ENCODE measurements at regions not wholly inside any gene's neighbourhood (a gene's known extent, or its start where the extent isn't known, plus 50 kb on each side); places are given as distances from the start of the nearest gene placed in this dataset.

GRCh38 chr17:14840616-14841231 is 424.4 kb downstream of the PMP22 start:
- H3K36me3 ChIP-seq (ENCODE audit: insufficient read depth, low read length), result no peaks in the 10 kb centered on the region
- H3K9ac ChIP-seq (ENCODE audit: low read length), result no peak overlapping the region
- H3K27me3 ChIP-seq (ENCODE audit: control insufficient read depth in 1 of 2, insufficient read depth in 2 of 2, low read length in 2 of 2), result no peaks in the 10 kb centered on the region

GRCh38 chr17:14838567-14838966 is 426.6 kb downstream of the PMP22 start:
- no peaks in the 10 kb centered on the region for H3K27me3 ChIP-seq (ENCODE audit: control insufficient read depth in 1 of 2, insufficient read depth in 2 of 2, low read length in 2 of 2)

More at GRCh38 chr17:14840616-14841231, 424.4 kb downstream of the PMP22 start:
- Histone ChIP-seq H3K27ac (ENCODE audit: low read depth, low read length) (no peak overlapping the region), H3K4me3 (ENCODE audit: low read depth in 1 of 2, low read length in 2 of 2) (no peak overlapping the region), H3K4me1 (ENCODE audit: insufficient read depth, low read length) (no peaks in the 10 kb centered on the region), H3K9me3 (ENCODE audit: low read length) (no peaks in the 10 kb centered on the region)

GRCh38 chr17:14833201-14833785 is 431.8 kb downstream of the PMP22 start:
- no peak overlapping the region for H3K27ac ChIP-seq (ENCODE audit: low read depth, low read length)
- H3K4me3 ChIP-seq (ENCODE audit: low read depth in 1 of 2, low read length in 2 of 2), result no peak overlapping the region
- no peaks in the 10 kb centered on the region for H3K27me3 ChIP-seq (ENCODE audit: control insufficient read depth in 1 of 2, insufficient read depth in 2 of 2, low read length in 2 of 2)
- H3K36me3 ChIP-seq (ENCODE audit: insufficient read depth, low read length), result no peaks in the 10 kb centered on the region
- H3K9me3 ChIP-seq (ENCODE audit: low read length), result no peaks in the 10 kb centered on the region
- H3K4me1 ChIP-seq (ENCODE audit: insufficient read depth, low read length), result no peaks in the 10 kb centered on the region
- H3K9ac ChIP-seq (ENCODE audit: low read length), result no peak overlapping the region

More at GRCh38 chr17:14838567-14838966, 426.6 kb downstream of the PMP22 start:
- Histone ChIP-seq H3K9ac (ENCODE audit: low read length) (no peak overlapping the region), H3K4me3 (ENCODE audit: low read depth in 1 of 2, low read length in 2 of 2) (no peak overlapping the region), H3K4me1 (ENCODE audit: insufficient read depth, low read length) (no peaks in the 10 kb centered on the region), H3K27ac (ENCODE audit: low read depth, low read length) (no peak overlapping the region), H3K9me3 (ENCODE audit: low read length) (no peaks in the 10 kb centered on the region), H3K36me3 (ENCODE audit: insufficient read depth, low read length) (no peaks in the 10 kb centered on the region)

GRCh38 chr17:14831491-14831890 is 433.6 kb downstream of the PMP22 start:
- Histone ChIP-seq H3K9me3 (ENCODE audit: low read length) (no peaks in the 10 kb centered on the region), H3K27ac (ENCODE audit: low read depth, low read length) (no peak overlapping the region), H3K36me3 (ENCODE audit: insufficient read depth, low read length) (no peaks in the 10 kb centered on the region), H3K4me3 (ENCODE audit: low read depth in 1 of 2, low read length in 2 of 2) (no peak overlapping the region), H3K9ac (ENCODE audit: low read length) (no peak overlapping the region), H3K27me3 (ENCODE audit: control insufficient read depth in 1 of 2, insufficient read depth in 2 of 2, low read length in 2 of 2) (no peaks in the 10 kb centered on the region), H3K4me1 (ENCODE audit: insufficient read depth, low read length) (peaks cover 12% of the 10 kb centered on the region)

- H3K36me3 ChIP-seq (ENCODE audit: insufficient read depth, low read length), result no peaks in the 10 kb centered on the region
- no peak overlapping the region for H3K27ac ChIP-seq (ENCODE audit: low read depth, low read length)
- H3K9me3 ChIP-seq (ENCODE audit: low read length), result no peaks in the 10 kb centered on the region
- peaks cover 12% of the 10 kb centered on the region for H3K4me1 ChIP-seq (ENCODE audit: insufficient read depth, low read length)
- H3K27me3 ChIP-seq (ENCODE audit: control insufficient read depth in 1 of 2, insufficient read depth in 2 of 2, low read length in 2 of 2), result no peaks in the 10 kb centered on the region
- H3K9ac ChIP-seq (ENCODE audit: low read length), result no peak overlapping the region
- H3K4me3 ChIP-seq (ENCODE audit: low read depth in 1 of 2, low read length in 2 of 2), result no peak overlapping the region
These were observed 437.7 kb downstream of the PMP22 start for GRCh38 chr17:14827396-14827919.

GRCh38 chr17:14826358-14826757 is 438.8 kb downstream of the PMP22 start:
- no peak overlapping the region for H3K4me3 ChIP-seq (ENCODE audit: low read depth in 1 of 2, low read length in 2 of 2)
- peaks cover 12% of the 10 kb centered on the region for H3K4me1 ChIP-seq (ENCODE audit: insufficient read depth, low read length)
- no peak overlapping the region for H3K9ac ChIP-seq (ENCODE audit: low read length)
- H3K36me3 ChIP-seq (ENCODE audit: insufficient read depth, low read length), result no peaks in the 10 kb centered on the region
- no peak overlapping the region for H3K27ac ChIP-seq (ENCODE audit: low read depth, low read length)
- no peaks in the 10 kb centered on the region for H3K9me3 ChIP-seq (ENCODE audit: low read length)
- H3K27me3 ChIP-seq (ENCODE audit: control insufficient read depth in 1 of 2, insufficient read depth in 2 of 2, low read length in 2 of 2), result no peaks in the 10 kb centered on the region

GRCh38 chr17:14818469-14818868 is 446.7 kb downstream of the PMP22 start:
- Histone ChIP-seq H3K27me3 (ENCODE audit: control insufficient read depth in 1 of 2, insufficient read depth in 2 of 2, low read length in 2 of 2) (no peaks in the 10 kb centered on the region), H3K27ac (ENCODE audit: low read depth, low read length) (no peak overlapping the region), H3K9ac (ENCODE audit: low read length) (no peak overlapping the region), H3K4me3 (ENCODE audit: low read depth in 1 of 2, low read length in 2 of 2) (no peak overlapping the region), H3K36me3 (ENCODE audit: insufficient read depth, low read length) (no peaks in the 10 kb centered on the region), H3K4me1 (ENCODE audit: insufficient read depth, low read length) (no peaks in the 10 kb centered on the region), H3K9me3 (ENCODE audit: low read length) (no peaks in the 10 kb centered on the region)

GRCh38 chr17:14815079-14815478 is 450.0 kb downstream of the PMP22 start:
- no peaks in the 10 kb centered on the region for H3K36me3 ChIP-seq (ENCODE audit: insufficient read depth, low read length)
- H3K9ac ChIP-seq (ENCODE audit: low read length), result no peak overlapping the region
- H3K27ac ChIP-seq (ENCODE audit: low read depth, low read length), result no peak overlapping the region
- H3K4me3 ChIP-seq (ENCODE audit: low read depth in 1 of 2, low read length in 2 of 2), result no peak overlapping the region
- no peaks in the 10 kb centered on the region for H3K4me1 ChIP-seq (ENCODE audit: insufficient read depth, low read length)
- H3K9me3 ChIP-seq (ENCODE audit: low read length), result no peaks in the 10 kb centered on the region
- no peaks in the 10 kb centered on the region for H3K27me3 ChIP-seq (ENCODE audit: control insufficient read depth in 1 of 2, insufficient read depth in 2 of 2, low read length in 2 of 2)

GRCh38 chr17:14813649-14814370 is 451.3 kb downstream of the PMP22 start:
- H3K36me3 ChIP-seq (ENCODE audit: insufficient read depth, low read length), result no peaks in the 10 kb centered on the region
- no peaks in the 10 kb centered on the region for H3K4me1 ChIP-seq (ENCODE audit: insufficient read depth, low read length)
- no peaks in the 10 kb centered on the region for H3K27me3 ChIP-seq (ENCODE audit: control insufficient read depth in 1 of 2, insufficient read depth in 2 of 2, low read length in 2 of 2)
- no peaks in the 10 kb centered on the region for H3K9me3 ChIP-seq (ENCODE audit: low read length)
- no peak overlapping the region for H3K4me3 ChIP-seq (ENCODE audit: low read depth in 1 of 2, low read length in 2 of 2)
- H3K9ac ChIP-seq (ENCODE audit: low read length), result no peak overlapping the region
- H3K27ac ChIP-seq (ENCODE audit: low read depth, low read length), result no peak overlapping the region

- Histone ChIP-seq H3K4me1 (ENCODE audit: insufficient read depth, low read length) (no peaks in the 10 kb centered on the region), H3K4me3 (ENCODE audit: low read depth in 1 of 2, low read length in 2 of 2) (no peak overlapping the region), H3K27me3 (ENCODE audit: control insufficient read depth in 1 of 2, insufficient read depth in 2 of 2, low read length in 2 of 2) (no peaks in the 10 kb centered on the region), H3K27ac (ENCODE audit: low read depth, low read length) (no peak overlapping the region), H3K9ac (ENCODE audit: low read length) (no peak overlapping the region), H3K36me3 (ENCODE audit: insufficient read depth, low read length) (no peaks in the 10 kb centered on the region), H3K9me3 (ENCODE audit: low read length) (no peaks in the 10 kb centered on the region)
These were observed 456.7 kb downstream of the PMP22 start for GRCh38 chr17:14808425-14808824.

- no peaks in the 10 kb centered on the region for H3K4me1 ChIP-seq (ENCODE audit: insufficient read depth, low read length)
- no peaks in the 10 kb centered on the region for H3K9me3 ChIP-seq (ENCODE audit: low read length)
- H3K4me3 ChIP-seq (ENCODE audit: low read depth in 1 of 2, low read length in 2 of 2), result no peak overlapping the region
- no peaks in the 10 kb centered on the region for H3K36me3 ChIP-seq (ENCODE audit: insufficient read depth, low read length)
- no peak overlapping the region for H3K27ac ChIP-seq (ENCODE audit: low read depth, low read length)
- H3K9ac ChIP-seq (ENCODE audit: low read length), result no peak overlapping the region
- H3K27me3 ChIP-seq (ENCODE audit: control insufficient read depth in 1 of 2, insufficient read depth in 2 of 2, low read length in 2 of 2), result no peaks in the 10 kb centered on the region
These were observed 459.8 kb downstream of the PMP22 start for GRCh38 chr17:14805348-14805747.
